Activated B cell treated with CpG ODN at 0.5 μM for 24 hours (primary cell): ENCODE measurements at regions not wholly inside any gene's neighbourhood (a gene's known extent, or its start where the extent isn't known, plus 50 kb on each side); places are given as distances from the start of the nearest gene placed in this dataset.
A peak's percentile ranks its signal among the peaks of the same experiment; 100 is the strongest.

Source experiments
- ATAC-seq: fragments of 200-7000 bp; cut with Tn5 transposase; one replicate; pipeline ENCODE4 v1.10.0; 2021; ENCODE audit warnings: low read depth, mild to moderate bottlenecking, moderate library complexity
- CTCF ChIA-PET: fragments of 350-600 bp; sonication (Branson Sonifier 250); formaldehyde crosslinking; loops from one replicate; lab custom pipeline; 2021; ENCODE audit warnings: antibody characterized with exemption; lab: Charles Lee
- POLR2A ChIA-PET: fragments of 350-600 bp; sonication (Branson Sonifier 250); formaldehyde crosslinking; loops from one replicate; lab custom pipeline; 2021; ENCODE audit warnings: antibody characterized with exemption; lab: Charles Lee
- DNase-seq: peaks from one replicate; pipeline ENCODE4 v3.0.0; 2022
- H3K27ac Mint-ChIP-seq: one replicate; pipeline ENCODE4 v1.8.0; 2020; ENCODE audit warnings: mixed read lengths
- H3K27me3 Mint-ChIP-seq: one replicate; pipeline ENCODE4 v1.8.0; 2021; ENCODE audit warnings: mixed read lengths
- H3K36me3 Mint-ChIP-seq: one replicate; pipeline ENCODE4 v1.8.0; 2021; ENCODE audit warnings: low read depth, mixed read lengths
- H3K4me1 Mint-ChIP-seq: one replicate; pipeline ENCODE4 v1.8.0; 2021; ENCODE audit warnings: mixed read lengths
- H3K4me3 Mint-ChIP-seq: one replicate; pipeline ENCODE4 v1.8.0; 2020; ENCODE audit warnings: mild to moderate bottlenecking, mixed read lengths
- H3K9me3 Mint-ChIP-seq: one replicate; pipeline ENCODE4 v1.8.0; 2020; ENCODE audit warnings: mixed read lengths
- CTCF ChIP-seq: fragments of 200-600 bp; IDR thresholded peaks from one replicate; pipeline ENCODE4 v1.8.0; 2022; ENCODE audit warnings: antibody characterized with exemption, mild to moderate bottlenecking
- intact Hi-C: fragments of 100-400 bp; cut with micrococcal nuclease; formaldehyde crosslinking; loops from one replicate; pipeline ENCODE4 v1.15.1; 2024

GRCh38 chr6:4345543-4345942 is 210.2 kb upstream of the ECI2 start:
- peaks cover 16% of the 10 kb centered on the region for H3K4me1 Mint-ChIP-seq
- ATAC-seq (no peak), DNase-seq (no peak)
- no peaks in the 10 kb centered on the region for H3K9me3 Mint-ChIP-seq
- ChIA-PET CTCF (no interaction called here), POLR2A (no interaction called here)
- no peaks in the 10 kb centered on the region for H3K27me3 Mint-ChIP-seq
- H3K36me3 Mint-ChIP-seq: no peaks in the 10 kb centered on the region
- H3K27ac Mint-ChIP-seq: no peak overlapping the region
- TF ChIP-seq CTCF: no peak
- no peak overlapping the region for H3K4me3 Mint-ChIP-seq
- intact Hi-C loops: no loop called here

DNA sequence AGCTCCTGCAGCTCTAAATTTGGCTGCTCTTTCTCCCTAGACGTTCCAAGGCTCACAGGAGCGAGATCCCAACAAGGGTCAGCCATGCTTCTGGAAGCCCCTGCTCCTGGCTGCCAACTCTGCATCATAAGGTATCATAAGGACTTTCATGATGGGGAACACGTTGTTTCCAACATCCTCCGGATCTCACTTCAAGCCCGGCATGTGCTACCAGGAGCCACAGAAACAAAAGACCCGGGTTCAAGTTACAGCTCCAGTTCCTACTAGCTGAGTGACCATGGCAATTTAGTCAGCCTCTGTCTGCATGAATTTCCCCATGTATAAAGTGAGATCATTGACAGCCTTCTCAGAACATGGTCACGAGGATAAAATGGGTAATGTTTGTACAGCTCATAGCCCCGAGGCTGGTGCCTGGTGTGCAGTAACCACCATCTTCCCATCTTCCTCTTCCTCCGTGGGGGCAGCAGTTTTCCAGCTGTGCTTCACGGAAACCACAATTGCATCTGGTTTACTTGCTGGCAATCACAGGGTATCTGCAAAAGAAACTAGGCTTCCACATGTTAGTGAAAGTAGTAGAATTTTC is 209.0 kb upstream of the ECI2 start:
- ATAC-seq: no peak
- no peaks in the 10 kb centered on the region for H3K36me3 Mint-ChIP-seq
- ChIA-PET CTCF (no interaction called here), POLR2A (interaction anchor here (0.6 kb wide), 1 partner anchor 62 kb away, joined by 3 read pairs; no protein-coding TSS in a partner anchor)
- peaks cover 16% of the 10 kb centered on the region for H3K4me1 Mint-ChIP-seq
- DNase-seq: no peak
- no peak overlapping the region for H3K4me3 Mint-ChIP-seq
- no peak for TF ChIP-seq CTCF
- intact Hi-C loops: no loop called here
- no peak overlapping the region for H3K27ac Mint-ChIP-seq
- H3K9me3 Mint-ChIP-seq: no peaks in the 10 kb centered on the region
- no peaks in the 10 kb centered on the region for H3K27me3 Mint-ChIP-seq

DNA sequence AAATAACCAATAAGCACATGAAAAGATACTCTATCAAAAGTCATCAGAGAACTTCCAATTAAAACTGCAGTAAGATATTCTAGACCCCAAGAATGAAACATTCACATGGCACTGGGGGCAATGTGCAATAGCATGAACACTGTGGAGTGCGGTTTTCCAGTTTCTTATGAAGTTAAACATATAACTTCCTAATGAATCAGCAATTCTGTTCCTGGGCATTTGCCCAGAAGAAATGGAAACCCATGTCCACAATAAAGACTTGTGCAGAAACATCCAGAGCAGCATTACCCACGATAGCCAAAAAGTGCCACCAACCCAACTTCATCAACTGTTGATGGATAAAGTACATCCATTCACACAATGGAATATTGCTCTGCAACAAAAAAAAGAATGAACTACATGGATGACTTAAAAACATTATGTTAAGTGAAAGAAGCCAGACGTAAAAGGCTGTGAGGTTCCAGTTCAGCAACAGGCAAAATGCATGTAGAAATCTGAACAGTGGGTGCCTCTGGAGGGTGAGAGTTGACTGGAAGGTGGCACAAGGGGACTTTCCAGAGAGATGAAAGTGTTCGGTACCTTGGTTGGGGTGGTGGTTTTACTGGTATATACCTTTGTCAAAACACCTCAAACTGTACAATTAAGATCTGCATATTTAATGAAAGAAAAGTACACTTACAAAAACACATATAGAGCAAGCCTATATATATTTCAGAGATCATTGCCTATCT is 207.2 kb upstream of the ECI2 start:
- ATAC-seq (peak; percentile 81), DNase-seq (no peak)
- ChIA-PET POLR2A (no interaction called here), CTCF (no interaction called here)
- H3K27me3 Mint-ChIP-seq: no peaks in the 10 kb centered on the region
- H3K4me1 Mint-ChIP-seq: peaks cover 12% of the 10 kb centered on the region
- H3K27ac Mint-ChIP-seq: peak overlapping the region; percentile 50
- no peak overlapping the region for H3K4me3 Mint-ChIP-seq
- no peak for TF ChIP-seq CTCF
- no peaks in the 10 kb centered on the region for H3K9me3 Mint-ChIP-seq
- H3K36me3 Mint-ChIP-seq: no peaks in the 10 kb centered on the region
- intact Hi-C loops: no loop called here

DNA sequence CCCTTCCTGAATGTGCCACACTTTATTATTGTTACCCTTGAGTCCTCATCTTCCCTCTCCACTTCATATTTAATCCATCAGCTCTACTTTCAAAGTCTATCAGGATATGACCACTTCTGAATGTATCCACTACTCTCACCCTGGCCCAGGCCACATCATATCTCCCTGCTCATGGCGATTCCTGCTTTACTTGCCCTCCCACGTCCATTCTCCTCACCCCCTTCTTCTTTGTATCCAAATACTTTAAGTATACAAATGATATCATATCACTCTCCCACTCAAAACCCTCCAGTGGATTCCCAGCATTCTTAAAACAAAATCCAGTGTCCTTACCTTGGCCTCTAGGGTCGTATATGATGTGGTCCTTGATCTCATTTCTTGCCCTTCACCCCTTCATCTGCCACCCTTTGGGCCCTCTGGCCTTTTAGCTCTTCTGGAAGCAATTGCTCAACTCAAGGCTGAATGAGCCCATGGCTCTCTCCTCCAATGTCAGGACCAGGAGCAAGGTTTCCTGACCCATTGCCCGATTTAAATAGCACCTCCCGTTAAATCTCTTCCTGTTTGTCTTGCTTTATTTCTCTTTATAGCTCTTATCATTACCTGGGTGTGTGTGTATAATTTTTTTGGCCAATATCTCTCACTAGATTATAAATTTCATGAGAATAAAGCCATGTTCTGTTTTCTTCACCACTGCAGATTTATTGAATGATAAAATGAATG is 205.9 kb upstream of the ECI2 start:
- ChIA-PET CTCF (no interaction called here), POLR2A (interaction anchor here (1.7 kb wide), 1 partner anchor 60 kb away, joined by 3 read pairs; no protein-coding TSS in a partner anchor)
- DNase-seq: no peak
- no peak for ATAC-seq
- TF ChIP-seq CTCF: no peak
- no peaks in the 10 kb centered on the region for H3K27me3 Mint-ChIP-seq
- no peaks in the 10 kb centered on the region for H3K36me3 Mint-ChIP-seq
- intact Hi-C loops: no loop called here
- no peaks in the 10 kb centered on the region for H3K9me3 Mint-ChIP-seq
- peaks cover 23% of the 10 kb centered on the region for H3K4me1 Mint-ChIP-seq
- no peak overlapping the region for H3K27ac Mint-ChIP-seq
- no peak overlapping the region for H3K4me3 Mint-ChIP-seq

DNA sequence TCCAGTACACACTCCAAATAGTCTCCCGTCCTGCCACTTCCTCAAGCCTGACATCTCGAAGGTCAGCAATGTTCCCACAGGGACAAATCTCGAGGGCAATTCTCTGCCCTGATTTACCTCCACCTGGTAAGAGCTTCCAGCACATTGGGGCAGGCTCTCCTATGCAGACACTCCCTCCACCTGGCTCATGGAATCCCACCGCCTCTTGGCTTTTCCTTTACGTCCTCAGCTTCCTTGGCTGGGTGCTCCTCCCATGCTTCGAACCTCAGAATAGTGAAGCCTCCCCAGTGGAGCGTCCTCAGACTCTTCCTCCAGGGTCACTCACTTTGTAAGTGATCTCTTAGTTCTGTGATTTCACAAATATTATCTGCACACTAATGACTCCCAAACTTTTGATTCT is 205.2 kb upstream of the ECI2 start:
- POLR2A ChIA-PET: interaction anchor here (1.7 kb wide), 1 partner anchor 59 kb away, joined by 3 read pairs; no protein-coding TSS in a partner anchor
- CTCF ChIA-PET: no interaction called here

More for the DNA sequence above, 205.2 kb upstream of the ECI2 start:
- no peak for TF ChIP-seq CTCF
- intact Hi-C loops: no loop called here
- Mint-ChIP-seq H3K27ac (no peak overlapping the region), H3K4me3 (no peak overlapping the region), H3K27me3 (no peaks in the 10 kb centered on the region), H3K4me1 (peaks cover 29% of the 10 kb centered on the region), H3K9me3 (no peaks in the 10 kb centered on the region), H3K36me3 (no peaks in the 10 kb centered on the region)
- ATAC-seq (no peak), DNase-seq (no peak)
